ENCODE measurements at regions not wholly inside any gene's neighbourhood (a gene's known extent, or its start where the extent isn't known, plus 50 kb on each side); places are given as distances from the start of the nearest gene placed in this dataset.

GRCh38 chr6:133683308-133683580 lies 205.7 kb upstream of the TCF21 start:
- no peak for ATAC-seq
- Mint-ChIP-seq H3K27ac (no peak overlapping the region), H3K27me3 (peaks cover 1% of the 10 kb centered on the region), H3K4me3 (no peak overlapping the region), H3K4me1 (ENCODE audit: low read depth) (no peaks in the 10 kb centered on the region), H3K36me3 (ENCODE audit: low read depth) (no peaks in the 10 kb centered on the region), H3K9me3 (no peaks in the 10 kb centered on the region)
- CTCF ChIA-PET, result no interaction called here
- POLR2A ChIA-PET, result no interaction called here
- no peak for DNase-seq
- TF ChIP-seq, protein P1, sequence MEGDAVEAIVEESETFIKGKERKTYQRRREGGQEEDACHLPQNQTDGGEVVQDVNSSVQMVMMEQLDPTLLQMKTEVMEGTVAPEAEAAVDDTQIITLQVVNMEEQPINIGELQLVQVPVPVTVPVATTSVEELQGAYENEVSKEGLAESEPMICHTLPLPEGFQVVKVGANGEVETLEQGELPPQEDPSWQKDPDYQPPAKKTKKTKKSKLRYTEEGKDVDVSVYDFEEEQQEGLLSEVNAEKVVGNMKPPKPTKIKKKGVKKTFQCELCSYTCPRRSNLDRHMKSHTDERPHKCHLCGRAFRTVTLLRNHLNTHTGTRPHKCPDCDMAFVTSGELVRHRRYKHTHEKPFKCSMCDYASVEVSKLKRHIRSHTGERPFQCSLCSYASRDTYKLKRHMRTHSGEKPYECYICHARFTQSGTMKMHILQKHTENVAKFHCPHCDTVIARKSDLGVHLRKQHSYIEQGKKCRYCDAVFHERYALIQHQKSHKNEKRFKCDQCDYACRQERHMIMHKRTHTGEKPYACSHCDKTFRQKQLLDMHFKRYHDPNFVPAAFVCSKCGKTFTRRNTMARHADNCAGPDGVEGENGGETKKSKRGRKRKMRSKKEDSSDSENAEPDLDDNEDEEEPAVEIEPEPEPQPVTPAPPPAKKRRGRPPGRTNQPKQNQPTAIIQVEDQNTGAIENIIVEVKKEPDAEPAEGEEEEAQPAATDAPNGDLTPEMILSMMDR (IDR thresholded peaks at IDR 0.05), result no peak
- intact Hi-C loops (cut with micrococcal nuclease), result no loop called here

DNA sequence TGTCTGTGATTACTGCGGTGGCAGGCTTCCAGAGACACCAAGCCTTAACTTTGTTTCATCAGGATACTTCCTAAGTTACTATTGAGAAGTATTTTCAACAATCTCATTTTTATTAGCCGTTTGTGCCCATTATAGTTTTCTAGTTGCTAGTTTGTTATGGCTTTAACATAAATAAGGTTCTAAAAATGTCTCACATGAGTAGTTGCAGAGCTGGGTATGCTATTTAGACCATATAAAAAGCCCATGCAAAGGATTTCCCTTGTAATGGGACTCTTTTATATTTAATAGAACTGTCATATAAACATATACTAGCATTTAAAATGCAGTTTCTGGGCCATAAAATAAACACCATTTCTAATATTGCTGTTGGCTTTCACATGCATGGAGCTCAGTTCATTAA lies 205.3 kb upstream of the TCF21 start:
- H3K4me3 Mint-ChIP-seq, result no peak overlapping the region
- peaks cover 1% of the 10 kb centered on the region for H3K27me3 Mint-ChIP-seq
- ChIA-PET CTCF (no interaction called here), POLR2A (no interaction called here)
- no peak overlapping the region for H3K27ac Mint-ChIP-seq
- H3K36me3 Mint-ChIP-seq (ENCODE audit: low read depth), result no peaks in the 10 kb centered on the region
- intact Hi-C loops (cut with micrococcal nuclease), result no loop called here
- no peak for DNase-seq
- H3K9me3 Mint-ChIP-seq, result no peaks in the 10 kb centered on the region
- ATAC-seq, result no peak
- TF ChIP-seq, protein P1 (IDR thresholded peaks at IDR 0.05), result no peak
- no peaks in the 10 kb centered on the region for H3K4me1 Mint-ChIP-seq (ENCODE audit: low read depth)

- no peak for ATAC-seq
Observed at GRCh38 chr6:133688705-133689492, 200.0 kb upstream of the TCF21 start.

GRCh38 chr6:133689863-133690262 lies 199.1 kb upstream of the TCF21 start:
- no peaks in the 10 kb centered on the region for H3K4me1 Mint-ChIP-seq (ENCODE audit: low read depth)
- intact Hi-C loops (cut with micrococcal nuclease), result no loop called here
- DNase-seq (no peak), ATAC-seq (no peak)
- ChIA-PET POLR2A (no interaction called here), CTCF (no interaction called here)
- H3K4me3 Mint-ChIP-seq, result no peak overlapping the region
- H3K27me3 Mint-ChIP-seq, result peaks cover 3% of the 10 kb centered on the region
- peaks cover 5% of the 10 kb centered on the region for H3K9me3 Mint-ChIP-seq
- TF ChIP-seq, protein P1 (IDR thresholded peaks at IDR 0.05), result no peak
- no peaks in the 10 kb centered on the region for H3K36me3 Mint-ChIP-seq (ENCODE audit: low read depth)
- H3K27ac Mint-ChIP-seq, result no peak overlapping the region

More at GRCh38 chr6:133688705-133689492, 200.0 kb upstream of the TCF21 start:
- Mint-ChIP-seq H3K27me3 (peaks cover under 1% of the 10 kb centered on the region), H3K4me1 (ENCODE audit: low read depth) (no peaks in the 10 kb centered on the region), H3K4me3 (no peak overlapping the region), H3K27ac (no peak overlapping the region), H3K36me3 (ENCODE audit: low read depth) (no peaks in the 10 kb centered on the region), H3K9me3 (peaks cover 5% of the 10 kb centered on the region)
- ChIA-PET POLR2A (no interaction called here), CTCF (interaction anchor here (1.0 kb wide), 1 partner anchor 197 kb away, joined by 3 read pairs; no protein-coding TSS in a partner anchor)
- TF ChIP-seq, protein P1 (IDR thresholded peaks at IDR 0.05), result no peak
- intact Hi-C loops (cut with micrococcal nuclease), result no loop called here
- DNase-seq, result no peak

DNA sequence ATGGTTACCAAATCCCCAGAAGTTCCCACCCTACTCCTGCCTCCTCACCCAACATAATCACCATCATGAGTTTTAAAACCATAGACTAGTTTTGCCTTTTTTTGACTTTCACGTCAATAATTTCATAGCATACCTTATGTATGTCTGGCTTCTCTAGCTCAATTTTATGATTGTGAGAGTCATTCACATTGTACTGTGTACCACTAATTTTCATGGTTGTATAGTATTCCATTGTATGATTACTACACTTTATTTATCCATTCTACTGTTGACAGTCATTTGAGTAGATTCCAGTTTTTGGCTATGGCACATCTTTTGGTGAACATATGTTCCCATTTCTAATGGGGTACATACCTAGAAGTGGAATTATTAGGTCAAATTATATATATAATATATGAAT lies 195.3 kb upstream of the TCF21 start:
- H3K36me3 Mint-ChIP-seq (ENCODE audit: low read depth), result no peaks in the 10 kb centered on the region
- DNase-seq (no peak), ATAC-seq (no peak)
- H3K4me1 Mint-ChIP-seq (ENCODE audit: low read depth), result no peaks in the 10 kb centered on the region
- H3K27ac Mint-ChIP-seq, result no peak overlapping the region
- H3K4me3 Mint-ChIP-seq, result no peak overlapping the region
- ChIA-PET CTCF (no interaction called here), POLR2A (no interaction called here)
- TF ChIP-seq, protein P1 (IDR thresholded peaks at IDR 0.05), result no peak
- H3K9me3 Mint-ChIP-seq, result peaks cover 5% of the 10 kb centered on the region
- intact Hi-C loops (cut with micrococcal nuclease), result no loop called here
- peaks cover 3% of the 10 kb centered on the region for H3K27me3 Mint-ChIP-seq

All from activated CD8-positive, alpha-beta T cell treated with anti-CD3 and anti-CD28 coated beads for 36 hours (primary cell).